Stomach (tissue), 8 donors: ENCODE measurements at regions not wholly inside any gene's neighbourhood (a gene's known extent, or its start where the extent isn't known, plus 50 kb on each side); places are given as distances from the start of the nearest gene placed in this dataset.

ENCODE experiments used
- DNase-seq, 2 donors: peaks; one replicate each; pipeline versions ENCODE4 v3.0.0 to v3.0.0-alpha.2; 2013 to 2019
- H3K27ac ChIP-seq, 5 donors: fragments of 200-600 bp in 4 of 5; sonication (generic) in 4 of 5; one replicate each; pipeline ENCODE4 v1.5.1; 2013 to 2019; ENCODE audit warnings: mild to moderate bottlenecking in 1 of 5, moderate library complexity in 1 of 5
- H3K27me3 ChIP-seq, 3 donors: fragments of 200-600 bp; sonication (generic); one replicate each; pipeline ENCODE4 v1.5.1; 2017 to 2019; ENCODE audit warnings: mixed run types in 1 of 3
- H3K36me3 ChIP-seq, 4 donors: fragments of 200-600 bp; sonication (generic); 1 replicate in 3 of 4; 2 replicates in 1 of 4; pipeline ENCODE4 v1.5.1; 2016 to 2019
- H3K4me1 ChIP-seq, 4 donors: fragments of 200-600 bp; sonication (generic); one replicate each; pipeline ENCODE4 v1.5.1; 2016 to 2019
- H3K4me3 ChIP-seq, 4 donors: fragments of 200-600 bp; sonication (generic) in 3 of 4; one replicate each; pipeline ENCODE4 v1.5.1; 2016 to 2019; ENCODE audit warnings: mild to moderate bottlenecking in 1 of 4
- H3K9me3 ChIP-seq, 4 donors: fragments of 200-600 bp; sonication (generic); one replicate each; pipeline ENCODE4 v1.5.1; 2016 to 2019
- CTCF ChIP-seq, 7 experiments: fragments of 450-650 bp in 4 of 7; fragments of 200-600 bp in 3 of 7; sonication (generic) in 3 of 7; IDR thresholded peaks; one replicate each; pipeline ENCODE4 v1.5.1; 2016 to 2019; ENCODE audit warnings: antibody characterized with exemption in 7 of 7, control low read depth in 2 of 7, mild to moderate bottlenecking in 1 of 7
- EP300 ChIP-seq: sonication (generic); formaldehyde crosslinking; IDR thresholded peaks from one replicate; pipeline ENCODE4 v1.6.1; 2017; ENCODE audit warnings: antibody characterized with exemption
- POLR2A ChIP-seq, 4 donors: fragments of 450-650 bp; IDR thresholded peaks; one replicate each; pipeline ENCODE4 v1.6.1; 2016; ENCODE audit warnings: antibody characterized with exemption in 4 of 4, control low read depth in 2 of 4, mild to moderate bottlenecking in 1 of 4, moderate library complexity in 1 of 4
- POLR2AphosphoS5 ChIP-seq, 3 donors: sonication (generic); formaldehyde crosslinking; IDR thresholded peaks; one replicate each; pipeline ENCODE4 v1.6.1; 2016; ENCODE audit warnings: antibody characterized with exemption in 3 of 3
- WGBS, 5 donors: extraction: QIAGEN DNeasy Blood & Tissue Kit in 3 of 5; methylation state at CpG; one replicate each; pipeline versions ENCODE4 v1.1.5 to v1.1.7; 2013 to 2018; 5-methylcytosine and 5-hydroxymethylcytosine counted together
- intact Hi-C: fragments of 100-400 bp; cut with DNase I; formaldehyde crosslinking; loops from one replicate; pipeline ENCODE4 v1.15.1; 2023; ENCODE audit warnings: low total_unique reads
- donor health status: healthy with polysubstance abuse.
- donor health status: Bipolar disorder and iron deficiency.
- donor health status: healthy.

GRCh38 chr5:31130676-31131075 is 62.8 kb upstream of the CDH6 start:
- no peak overlapping the region for H3K4me3 ChIP-seq
- H3K4me1 ChIP-seq: no peaks in the 10 kb centered on the region
- TF ChIP-seq EP300 (no peak), POLR2A (IDR thresholded peaks at IDR 0.05) (no peak), POLR2AphosphoS5 (IDR thresholded peaks at IDR 0.05) (no peak), CTCF (IDR thresholded peaks at IDR 0.05) (no peak)
- no peak overlapping the region for H3K27ac ChIP-seq
- intact Hi-C loops: no loop called here
- WGBS, 5 donors: 45 to 60% (median 56%) methylated on average over 2 of the region's 2 CpGs
- peaks cover 0 to 4% (median 0%) of the 10 kb centered on the region in 4 donors for H3K9me3 ChIP-seq
- DNase-seq: no peak
- H3K27me3 ChIP-seq: no peaks in the 10 kb centered on the region
- no peaks in the 10 kb centered on the region for H3K36me3 ChIP-seq

GRCh38 chr5:31124651-31125305 is 68.7 kb upstream of the CDH6 start:
- no peak overlapping the region for H3K4me3 ChIP-seq
- no peak overlapping the region for H3K27ac ChIP-seq
- no peaks in the 10 kb centered on the region for H3K4me1 ChIP-seq
- H3K27me3 ChIP-seq: no peaks in the 10 kb centered on the region
- WGBS, 5 donors: 85 to 94% (median 91%) methylated on average over 5 of the region's 5 CpGs
- H3K9me3 ChIP-seq: peaks cover 0 to 4% (median 0%) of the 10 kb centered on the region in 4 donors
- intact Hi-C loops: no loop called here
- H3K36me3 ChIP-seq: no peaks in the 10 kb centered on the region
- no peak for DNase-seq
- no peak for TF ChIP-seq POLR2A (IDR thresholded peaks at IDR 0.05)
- TF ChIP-seq POLR2AphosphoS5 (IDR thresholded peaks at IDR 0.05): no peak
- no peak for TF ChIP-seq EP300
- TF ChIP-seq CTCF (IDR thresholded peaks at IDR 0.05): no peak

- Histone ChIP-seq H3K27ac (no peak overlapping the region), H3K9me3 (peaks cover 0 to 4% (median 0%) of the 10 kb centered on the region in 4 donors), H3K27me3 (no peaks in the 10 kb centered on the region), H3K4me3 (no peak overlapping the region), H3K4me1 (no peaks in the 10 kb centered on the region), H3K36me3 (no peaks in the 10 kb centered on the region)
- no peak for TF ChIP-seq POLR2AphosphoS5 (IDR thresholded peaks at IDR 0.05)
- no peak for TF ChIP-seq CTCF (IDR thresholded peaks at IDR 0.05)
- no peak for TF ChIP-seq EP300
- TF ChIP-seq POLR2A (IDR thresholded peaks at IDR 0.05): no peak
- intact Hi-C loops: no loop called here
- no peak for DNase-seq
- WGBS, 5 donors: 78 to 94% (median 91%) methylated on average over 1 of the region's 1 CpG
Observed at GRCh38 chr5:31124026-31124425, 69.5 kb upstream of the CDH6 start.

- no peaks in the 10 kb centered on the region for H3K4me1 ChIP-seq
- no peaks in the 10 kb centered on the region for H3K27me3 ChIP-seq
- DNase-seq: peak in 1 of 2 donors; percentile 42
- no peak for TF ChIP-seq EP300
- no peak for TF ChIP-seq CTCF (IDR thresholded peaks at IDR 0.05)
- no peak for TF ChIP-seq POLR2AphosphoS5 (IDR thresholded peaks at IDR 0.05)
- no peak for TF ChIP-seq POLR2A (IDR thresholded peaks at IDR 0.05)
- no peak overlapping the region for H3K4me3 ChIP-seq
- intact Hi-C loops: no loop called here
- WGBS, 5 donors: 54 to 65% (median 60%) methylated on average over 4 of the region's 4 CpGs
- H3K36me3 ChIP-seq: no peaks in the 10 kb centered on the region
- H3K27ac ChIP-seq: no peak overlapping the region
- H3K9me3 ChIP-seq: peaks cover 0 to 4% (median 0%) of the 10 kb centered on the region in 4 donors
Observed at GRCh38 chr5:31122998-31123951, 70.2 kb upstream of the CDH6 start.
